ENCODE measurements at regions not wholly inside any gene's neighbourhood (a gene's known extent, or its start where the extent isn't known, plus 50 kb on each side); places are given as distances from the start of the nearest gene placed in this dataset.
"Not testable (repeated sequence)": the region's sequence is repeated elsewhere in the genome, so short reads cannot be mapped to it uniquely, and the experiment has no call there.

DNA sequence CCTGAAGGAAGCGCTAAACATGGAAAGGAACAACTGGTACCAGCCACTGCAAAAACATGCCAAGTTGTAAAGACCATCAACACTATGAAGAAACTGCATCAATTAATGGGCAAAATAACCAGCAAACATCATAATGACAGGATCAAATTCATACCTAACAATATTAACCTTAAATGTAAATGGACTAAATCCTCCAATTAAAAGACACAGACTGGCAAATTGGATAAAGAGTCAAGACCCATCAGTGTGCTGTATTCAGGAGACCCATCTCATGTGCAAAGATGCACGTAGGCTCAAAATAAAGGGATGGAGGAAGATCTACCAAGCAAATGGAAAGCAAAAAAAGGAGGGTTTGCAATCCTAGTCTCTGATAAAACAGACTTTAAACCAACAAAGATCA is 111.3 kb upstream of the PIK3R1 start:
- not testable (repeated sequence) for H3K27me3 ChIP-seq (ENCODE audit: control insufficient read depth in 4 of 4, insufficient read depth in 4 of 4, low read length in 3 of 4); H3K4me3 ChIP-seq (ENCODE audit: low read depth in 1 of 3, low read length in 3 of 3); H3K4me1 ChIP-seq (ENCODE audit: control insufficient read depth in 4 of 4, insufficient read depth in 4 of 4, low read length in 3 of 4); H3K27ac ChIP-seq (ENCODE audit: low read depth in 1 of 2, low read length in 2 of 2); DNase-seq (ENCODE audit: low spot score); H3K9ac ChIP-seq (ENCODE audit: low read depth in 1 of 2, low read length in 2 of 2); H3K36me3 ChIP-seq (ENCODE audit: control insufficient read depth in 4 of 4, insufficient read depth in 3 of 4, low read depth in 1 of 4, low read length in 3 of 4); H3K9me3 ChIP-seq (ENCODE audit: control insufficient read depth in 4 of 4, low read length in 3 of 4)
- 96% methylated on average over 2 of the region's 2 CpGs for WGBS

DNA sequence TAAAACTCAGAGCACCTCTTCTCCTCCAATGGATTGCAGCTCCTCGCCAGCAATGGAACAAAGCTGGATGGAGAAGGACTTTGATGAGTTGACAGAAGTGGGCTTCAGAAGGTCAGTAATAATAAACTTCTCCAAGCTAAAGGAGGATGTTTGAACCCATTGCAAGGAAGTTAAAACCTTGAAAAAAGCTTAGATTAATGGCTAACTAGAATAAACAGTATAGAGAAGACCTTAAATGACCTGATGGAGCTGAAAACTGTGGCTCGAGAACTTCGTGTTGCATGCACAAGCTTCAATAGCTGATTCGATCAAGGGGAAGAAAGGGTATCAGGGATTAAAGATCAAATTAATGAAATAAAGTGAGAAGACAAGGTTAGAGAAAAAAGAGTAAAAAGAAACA is 112.3 kb upstream of the PIK3R1 start:
- not testable (repeated sequence) for H3K27ac ChIP-seq (ENCODE audit: low read depth in 1 of 2, low read length in 2 of 2); H3K4me1 ChIP-seq (ENCODE audit: control insufficient read depth in 4 of 4, insufficient read depth in 4 of 4, low read length in 3 of 4); H3K36me3 ChIP-seq (ENCODE audit: control insufficient read depth in 4 of 4, insufficient read depth in 3 of 4, low read depth in 1 of 4, low read length in 3 of 4); H3K27me3 ChIP-seq (ENCODE audit: control insufficient read depth in 4 of 4, insufficient read depth in 4 of 4, low read length in 3 of 4); DNase-seq (ENCODE audit: low spot score); H3K9ac ChIP-seq (ENCODE audit: low read depth in 1 of 2, low read length in 2 of 2); H3K9me3 ChIP-seq (ENCODE audit: control insufficient read depth in 4 of 4, low read length in 3 of 4); H3K4me3 ChIP-seq (ENCODE audit: low read depth in 1 of 3, low read length in 3 of 3)
- 97% methylated on average over 4 of the region's 4 CpGs for WGBS

DNA sequence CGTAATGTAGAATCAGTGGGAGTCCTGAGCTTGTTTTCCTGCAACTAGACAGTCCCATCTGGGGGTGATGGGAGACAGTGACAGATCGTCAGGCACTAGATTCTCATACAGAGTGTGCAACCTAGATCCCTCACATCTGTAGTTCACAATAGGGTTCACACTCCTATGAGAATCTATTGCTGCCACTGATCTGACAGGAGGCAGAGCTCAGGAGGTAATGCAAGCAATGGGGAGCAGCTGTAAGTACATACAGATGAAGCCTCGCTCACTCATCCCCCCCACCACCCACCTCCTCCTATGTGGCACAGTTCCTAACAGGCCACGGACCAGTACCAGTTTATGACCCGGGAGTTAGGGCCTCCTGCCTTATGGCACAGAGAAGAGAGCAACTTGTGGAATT is 116.2 kb upstream of the PIK3R1 start:
- no peaks in the 10 kb centered on the region for H3K36me3 ChIP-seq (ENCODE audit: control insufficient read depth in 4 of 4, insufficient read depth in 3 of 4, low read depth in 1 of 4, low read length in 3 of 4)
- no peak overlapping the region for H3K9ac ChIP-seq (ENCODE audit: low read depth in 1 of 2, low read length in 2 of 2)
- no peak for TF ChIP-seq HNF4G (IDR thresholded peaks at IDR 0.05)
- no peak for TF ChIP-seq NR2F2 (IDR thresholded peaks at IDR 0.05)
- TF ChIP-seq, protein P1, sequence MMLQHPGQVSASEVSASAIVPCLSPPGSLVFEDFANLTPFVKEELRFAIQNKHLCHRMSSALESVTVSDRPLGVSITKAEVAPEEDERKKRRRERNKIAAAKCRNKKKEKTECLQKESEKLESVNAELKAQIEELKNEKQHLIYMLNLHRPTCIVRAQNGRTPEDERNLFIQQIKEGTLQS (IDR thresholded peaks at IDR 0.05) = no peak
- TF ChIP-seq, protein P2, sequence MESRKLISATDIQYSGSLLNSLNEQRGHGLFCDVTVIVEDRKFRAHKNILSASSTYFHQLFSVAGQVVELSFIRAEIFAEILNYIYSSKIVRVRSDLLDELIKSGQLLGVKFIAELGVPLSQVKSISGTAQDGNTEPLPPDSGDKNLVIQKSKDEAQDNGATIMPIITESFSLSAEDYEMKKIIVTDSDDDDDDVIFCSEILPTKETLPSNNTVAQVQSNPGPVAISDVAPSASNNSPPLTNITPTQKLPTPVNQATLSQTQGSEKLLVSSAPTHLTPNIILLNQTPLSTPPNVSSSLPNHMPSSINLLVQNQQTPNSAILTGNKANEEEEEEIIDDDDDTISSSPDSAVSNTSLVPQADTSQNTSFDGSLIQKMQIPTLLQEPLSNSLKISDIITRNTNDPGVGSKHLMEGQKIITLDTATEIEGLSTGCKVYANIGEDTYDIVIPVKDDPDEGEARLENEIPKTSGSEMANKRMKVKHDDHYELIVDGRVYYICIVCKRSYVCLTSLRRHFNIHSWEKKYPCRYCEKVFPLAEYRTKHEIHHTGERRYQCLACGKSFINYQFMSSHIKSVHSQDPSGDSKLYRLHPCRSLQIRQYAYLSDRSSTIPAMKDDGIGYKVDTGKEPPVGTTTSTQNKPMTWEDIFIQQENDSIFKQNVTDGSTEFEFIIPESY (IDR thresholded peaks at IDR 0.05) = no peak
- TF ChIP-seq FOXA1 (IDR thresholded peaks at IDR 0.05) = no peak
- TF ChIP-seq FOXA2 (IDR thresholded peaks at IDR 0.05) = no peak
- TF ChIP-seq RAD21 (IDR thresholded peaks at IDR 0.05) = no peak
- no peak for TF ChIP-seq YY1 (IDR thresholded peaks at IDR 0.05)
- no peak for TF ChIP-seq JUND (IDR thresholded peaks at IDR 0.05)
- TF ChIP-seq, protein P3, sequence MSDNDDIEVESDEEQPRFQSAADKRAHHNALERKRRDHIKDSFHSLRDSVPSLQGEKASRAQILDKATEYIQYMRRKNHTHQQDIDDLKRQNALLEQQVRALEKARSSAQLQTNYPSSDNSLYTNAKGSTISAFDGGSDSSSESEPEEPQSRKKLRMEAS (IDR thresholded peaks at IDR 0.05) = no peak
- no peak for TF ChIP-seq SP1 (IDR thresholded peaks at IDR 0.05)
- no peak for DNase-seq (ENCODE audit: low spot score)
- no peak overlapping the region for H3K4me3 ChIP-seq (ENCODE audit: low read depth in 1 of 3, low read length in 3 of 3)
- H3K27me3 ChIP-seq (ENCODE audit: control insufficient read depth in 4 of 4, insufficient read depth in 4 of 4, low read length in 3 of 4) = no peaks in the 10 kb centered on the region
- no peaks in the 10 kb centered on the region for H3K9me3 ChIP-seq (ENCODE audit: control insufficient read depth in 4 of 4, low read length in 3 of 4)
- H3K4me1 ChIP-seq (ENCODE audit: control insufficient read depth in 4 of 4, insufficient read depth in 4 of 4, low read length in 3 of 4) = peaks cover 0 to 3% (median 2%) of the 10 kb centered on the region in 4 donors
- no peak overlapping the region for H3K27ac ChIP-seq (ENCODE audit: low read depth in 1 of 2, low read length in 2 of 2)
- 87% methylated on average over 5 of the region's 5 CpGs for WGBS

DNA sequence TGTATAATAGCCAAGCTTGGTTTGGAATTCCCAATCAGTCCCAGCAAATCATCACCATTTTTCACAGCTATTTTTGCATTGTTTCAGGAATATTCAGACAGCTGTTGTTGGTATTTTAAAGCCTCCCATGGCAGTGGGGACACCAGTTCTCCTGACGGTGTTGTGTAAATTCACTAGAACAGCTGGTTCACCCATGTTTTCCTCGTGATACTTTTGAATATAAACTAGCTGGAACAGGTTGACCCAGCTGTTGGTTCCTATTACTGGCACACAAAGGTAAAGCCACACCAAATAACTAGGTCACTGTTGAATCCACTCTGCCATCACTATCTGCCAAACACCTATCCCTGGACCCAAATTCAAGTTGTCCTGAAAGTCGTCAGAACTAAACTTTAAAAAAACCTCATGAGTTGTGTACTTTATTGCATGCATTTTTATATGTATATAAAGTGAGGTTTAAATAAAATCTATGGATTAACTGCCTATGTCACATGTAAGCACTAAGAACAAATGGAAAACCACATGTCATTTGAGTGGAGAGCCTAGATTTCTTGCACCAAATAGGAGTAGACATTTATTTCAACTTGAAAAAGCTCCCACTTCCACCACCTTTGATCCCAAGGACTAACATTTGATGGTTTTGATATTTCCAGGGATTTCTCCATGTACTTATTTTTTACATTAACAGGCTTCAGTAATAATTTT is 121.9 kb upstream of the PIK3R1 start:
- Histone ChIP-seq H3K9ac (ENCODE audit: low read depth in 1 of 2, low read length in 2 of 2) (no peak overlapping the region), H3K4me1 (ENCODE audit: control insufficient read depth in 4 of 4, insufficient read depth in 4 of 4, low read length in 3 of 4) (peaks cover 0 to 6% (median 0%) of the 10 kb centered on the region in 4 donors), H3K27ac (ENCODE audit: low read depth in 1 of 2, low read length in 2 of 2) (no peak overlapping the region), H3K4me3 (ENCODE audit: low read depth in 1 of 3, low read length in 3 of 3) (no peak overlapping the region), H3K9me3 (ENCODE audit: control insufficient read depth in 4 of 4, low read length in 3 of 4) (peaks cover 0 to 4% (median 3%) of the 10 kb centered on the region in 4 donors), H3K36me3 (ENCODE audit: control insufficient read depth in 4 of 4, insufficient read depth in 3 of 4, low read depth in 1 of 4, low read length in 3 of 4) (no peaks in the 10 kb centered on the region), H3K27me3 (ENCODE audit: control insufficient read depth in 4 of 4, insufficient read depth in 4 of 4, low read length in 3 of 4) (no peaks in the 10 kb centered on the region)
- DNase-seq (ENCODE audit: low spot score) = no peak
- WGBS = 39% methylated on average over 3 of the region's 3 CpGs
- TF ChIP-seq, protein P4, sequence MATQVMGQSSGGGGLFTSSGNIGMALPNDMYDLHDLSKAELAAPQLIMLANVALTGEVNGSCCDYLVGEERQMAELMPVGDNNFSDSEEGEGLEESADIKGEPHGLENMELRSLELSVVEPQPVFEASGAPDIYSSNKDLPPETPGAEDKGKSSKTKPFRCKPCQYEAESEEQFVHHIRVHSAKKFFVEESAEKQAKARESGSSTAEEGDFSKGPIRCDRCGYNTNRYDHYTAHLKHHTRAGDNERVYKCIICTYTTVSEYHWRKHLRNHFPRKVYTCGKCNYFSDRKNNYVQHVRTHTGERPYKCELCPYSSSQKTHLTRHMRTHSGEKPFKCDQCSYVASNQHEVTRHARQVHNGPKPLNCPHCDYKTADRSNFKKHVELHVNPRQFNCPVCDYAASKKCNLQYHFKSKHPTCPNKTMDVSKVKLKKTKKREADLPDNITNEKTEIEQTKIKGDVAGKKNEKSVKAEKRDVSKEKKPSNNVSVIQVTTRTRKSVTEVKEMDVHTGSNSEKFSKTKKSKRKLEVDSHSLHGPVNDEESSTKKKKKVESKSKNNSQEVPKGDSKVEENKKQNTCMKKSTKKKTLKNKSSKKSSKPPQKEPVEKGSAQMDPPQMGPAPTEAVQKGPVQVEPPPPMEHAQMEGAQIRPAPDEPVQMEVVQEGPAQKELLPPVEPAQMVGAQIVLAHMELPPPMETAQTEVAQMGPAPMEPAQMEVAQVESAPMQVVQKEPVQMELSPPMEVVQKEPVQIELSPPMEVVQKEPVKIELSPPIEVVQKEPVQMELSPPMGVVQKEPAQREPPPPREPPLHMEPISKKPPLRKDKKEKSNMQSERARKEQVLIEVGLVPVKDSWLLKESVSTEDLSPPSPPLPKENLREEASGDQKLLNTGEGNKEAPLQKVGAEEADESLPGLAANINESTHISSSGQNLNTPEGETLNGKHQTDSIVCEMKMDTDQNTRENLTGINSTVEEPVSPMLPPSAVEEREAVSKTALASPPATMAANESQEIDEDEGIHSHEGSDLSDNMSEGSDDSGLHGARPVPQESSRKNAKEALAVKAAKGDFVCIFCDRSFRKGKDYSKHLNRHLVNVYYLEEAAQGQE (IDR thresholded peaks at IDR 0.05) = no peak
- TF ChIP-seq HNF4A (conservative IDR thresholded peaks at IDR 0.05) = no peak
- TF ChIP-seq SP1 (IDR thresholded peaks at IDR 0.05) = no peak
- no peak for TF ChIP-seq NR2F2 (IDR thresholded peaks at IDR 0.05)
- TF ChIP-seq RXRA (IDR thresholded peaks at IDR 0.05) = no peak
- no peak for TF ChIP-seq TAF1 (conservative IDR thresholded peaks at IDR 0.05)
- TF ChIP-seq YY1 (IDR thresholded peaks at IDR 0.05) = no peak
- TF ChIP-seq RAD21 (IDR thresholded peaks at IDR 0.05) = no peak
- TF ChIP-seq, protein P5, sequence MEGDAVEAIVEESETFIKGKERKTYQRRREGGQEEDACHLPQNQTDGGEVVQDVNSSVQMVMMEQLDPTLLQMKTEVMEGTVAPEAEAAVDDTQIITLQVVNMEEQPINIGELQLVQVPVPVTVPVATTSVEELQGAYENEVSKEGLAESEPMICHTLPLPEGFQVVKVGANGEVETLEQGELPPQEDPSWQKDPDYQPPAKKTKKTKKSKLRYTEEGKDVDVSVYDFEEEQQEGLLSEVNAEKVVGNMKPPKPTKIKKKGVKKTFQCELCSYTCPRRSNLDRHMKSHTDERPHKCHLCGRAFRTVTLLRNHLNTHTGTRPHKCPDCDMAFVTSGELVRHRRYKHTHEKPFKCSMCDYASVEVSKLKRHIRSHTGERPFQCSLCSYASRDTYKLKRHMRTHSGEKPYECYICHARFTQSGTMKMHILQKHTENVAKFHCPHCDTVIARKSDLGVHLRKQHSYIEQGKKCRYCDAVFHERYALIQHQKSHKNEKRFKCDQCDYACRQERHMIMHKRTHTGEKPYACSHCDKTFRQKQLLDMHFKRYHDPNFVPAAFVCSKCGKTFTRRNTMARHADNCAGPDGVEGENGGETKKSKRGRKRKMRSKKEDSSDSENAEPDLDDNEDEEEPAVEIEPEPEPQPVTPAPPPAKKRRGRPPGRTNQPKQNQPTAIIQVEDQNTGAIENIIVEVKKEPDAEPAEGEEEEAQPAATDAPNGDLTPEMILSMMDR (IDR thresholded peaks at IDR 0.05; ENCODE audit: low read depth, low read length, missing input control) = no peak
- TF ChIP-seq, protein P1 (IDR thresholded peaks at IDR 0.05) = no peak

All from liver (tissue), 8 donors.